ENCODE measurements at regions not wholly inside any gene's neighbourhood (a gene's known extent, or its start where the extent isn't known, plus 50 kb on each side); places are given as distances from the start of the nearest gene placed in this dataset.

GRCh38 chr9:79939819-79940218 is 368.1 kb downstream of the TLE4 start:
- no peaks in the 10 kb centered on the region for H3K4me1 ChIP-seq (ENCODE audit: insufficient read depth)
- H3K9me3 ChIP-seq (ENCODE audit: low read depth) = no peaks in the 10 kb centered on the region
- H3K27me3 ChIP-seq = no peaks in the 10 kb centered on the region
- H3K36me3 ChIP-seq (replicated peaks; ENCODE audit: insufficient read depth, low read depth) = no peaks in the 10 kb centered on the region
- no peaks in the 10 kb centered on the region for H3K79me2 ChIP-seq
- TF ChIP-seq CTCF (IDR thresholded peaks at IDR 0.05; ENCODE audit: poor library complexity) = no peak
- TF ChIP-seq EZH2 (IDR thresholded peaks at IDR 0.05; ENCODE audit: borderline replicate concordance) = no peak
- TF ChIP-seq EZH2phosphoT487 (IDR thresholded peaks at IDR 0.05; ENCODE audit: low read depth, severe bottlenecking, unreplicated experiment) = no peak
- no peaks in the 10 kb centered on the region for H3K9me2 ChIP-seq (replicated peaks; ENCODE audit: insufficient read depth)
- 53% methylated on average over 5 of the region's 5 CpGs for WGBS (ENCODE audit: low lambda C conversion rate, missing lambda C conversion rate)
- no peak for DNase-seq (ENCODE audit: low spot score)
- H3K27ac ChIP-seq = no peak overlapping the region
- H3K4me3 ChIP-seq = no peak overlapping the region
- H2AFZ ChIP-seq = no peak overlapping the region
- no peak overlapping the region for H3K4me2 ChIP-seq
- no peaks in the 10 kb centered on the region for H4K20me1 ChIP-seq (ENCODE audit: insufficient read depth, poor library complexity, severe bottlenecking)

- Histone ChIP-seq H3K79me2 (no peaks in the 10 kb centered on the region), H4K20me1 (ENCODE audit: insufficient read depth, poor library complexity, severe bottlenecking) (no peaks in the 10 kb centered on the region), H3K4me1 (ENCODE audit: insufficient read depth) (no peaks in the 10 kb centered on the region), H3K4me3 (no peak overlapping the region), H3K9me2 (replicated peaks; ENCODE audit: insufficient read depth) (no peaks in the 10 kb centered on the region), H2AFZ (no peak overlapping the region), H3K27me3 (no peaks in the 10 kb centered on the region), H3K27ac (no peak overlapping the region), H3K36me3 (replicated peaks; ENCODE audit: insufficient read depth, low read depth) (no peaks in the 10 kb centered on the region), H3K9me3 (ENCODE audit: low read depth) (no peaks in the 10 kb centered on the region), H3K4me2 (no peak overlapping the region)
- no peak for DNase-seq (ENCODE audit: low spot score)
- 89% methylated on average over 4 of the region's 4 CpGs for WGBS (ENCODE audit: low lambda C conversion rate, missing lambda C conversion rate)
- TF ChIP-seq CTCF (IDR thresholded peaks at IDR 0.05; ENCODE audit: poor library complexity) = no peak
- no peak for TF ChIP-seq EZH2phosphoT487 (IDR thresholded peaks at IDR 0.05; ENCODE audit: low read depth, severe bottlenecking, unreplicated experiment)
- TF ChIP-seq EZH2 (IDR thresholded peaks at IDR 0.05; ENCODE audit: borderline replicate concordance) = no peak
These were observed 364.6 kb downstream of the TLE4 start for GRCh38 chr9:79936336-79936735.

DNA sequence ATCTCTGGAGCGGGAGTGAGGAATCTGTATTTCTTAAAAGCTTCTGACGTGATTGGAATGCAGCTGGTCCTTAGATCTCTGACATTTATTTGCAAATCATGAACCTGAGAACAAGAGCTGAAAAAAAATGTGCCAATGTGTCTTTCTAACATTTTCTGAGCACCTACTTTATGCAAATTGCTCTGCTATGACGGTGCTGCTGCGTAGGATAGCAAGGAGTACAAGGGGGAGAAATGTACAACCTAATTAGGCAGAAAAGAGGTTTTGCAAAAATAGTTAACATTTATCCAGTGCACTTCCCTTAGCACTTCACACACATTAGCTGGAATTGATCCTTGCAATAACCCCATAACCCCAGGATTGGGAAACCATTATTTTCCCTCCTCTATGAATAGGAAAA is 357.5 kb downstream of the TLE4 start:
- no peak for DNase-seq (ENCODE audit: low spot score)
- Histone ChIP-seq H2AFZ (no peak overlapping the region), H3K36me3 (replicated peaks; ENCODE audit: insufficient read depth, low read depth) (no peaks in the 10 kb centered on the region), H3K4me3 (no peak overlapping the region), H3K4me2 (no peak overlapping the region), H3K27ac (no peak overlapping the region), H3K9me3 (ENCODE audit: low read depth) (no peaks in the 10 kb centered on the region), H4K20me1 (ENCODE audit: insufficient read depth, poor library complexity, severe bottlenecking) (no peaks in the 10 kb centered on the region), H3K27me3 (no peaks in the 10 kb centered on the region), H3K4me1 (ENCODE audit: insufficient read depth) (peaks cover 10% of the 10 kb centered on the region), H3K9me2 (replicated peaks; ENCODE audit: insufficient read depth) (no peaks in the 10 kb centered on the region), H3K79me2 (no peaks in the 10 kb centered on the region)
- WGBS (ENCODE audit: low lambda C conversion rate, missing lambda C conversion rate) = 71% methylated on average over 4 of the region's 4 CpGs
- no peak for TF ChIP-seq EZH2 (IDR thresholded peaks at IDR 0.05; ENCODE audit: borderline replicate concordance)
- no peak for TF ChIP-seq EZH2phosphoT487 (IDR thresholded peaks at IDR 0.05; ENCODE audit: low read depth, severe bottlenecking, unreplicated experiment)
- no peak for TF ChIP-seq CTCF (IDR thresholded peaks at IDR 0.05; ENCODE audit: poor library complexity)

- no peak overlapping the region for H2AFZ ChIP-seq
- no peak for TF ChIP-seq CTCF (IDR thresholded peaks at IDR 0.05; ENCODE audit: poor library complexity)
- TF ChIP-seq EZH2 (IDR thresholded peaks at IDR 0.05; ENCODE audit: borderline replicate concordance) = no peak
- no peak for TF ChIP-seq EZH2phosphoT487 (IDR thresholded peaks at IDR 0.05; ENCODE audit: low read depth, severe bottlenecking, unreplicated experiment)
- peaks cover 10% of the 10 kb centered on the region for H3K4me1 ChIP-seq (ENCODE audit: insufficient read depth)
- 79% methylated on average over 4 of the region's 4 CpGs for WGBS (ENCODE audit: low lambda C conversion rate, missing lambda C conversion rate)
- H3K4me3 ChIP-seq = no peak overlapping the region
- H3K4me2 ChIP-seq = no peak overlapping the region
- no peak for DNase-seq (ENCODE audit: low spot score)
- no peaks in the 10 kb centered on the region for H3K9me3 ChIP-seq (ENCODE audit: low read depth)
- no peaks in the 10 kb centered on the region for H3K36me3 ChIP-seq (replicated peaks; ENCODE audit: insufficient read depth, low read depth)
- no peaks in the 10 kb centered on the region for H4K20me1 ChIP-seq (ENCODE audit: insufficient read depth, poor library complexity, severe bottlenecking)
- H3K27me3 ChIP-seq = no peaks in the 10 kb centered on the region
- H3K79me2 ChIP-seq = no peaks in the 10 kb centered on the region
- H3K27ac ChIP-seq = no peak overlapping the region
- H3K9me2 ChIP-seq (replicated peaks; ENCODE audit: insufficient read depth) = no peaks in the 10 kb centered on the region
These were observed 357.0 kb downstream of the TLE4 start for GRCh38 chr9:79928661-79929223.

Data from hepatocyte (in vitro differentiated cells).